ENCODE measurements at regions not wholly inside any gene's neighbourhood (a gene's known extent, or its start where the extent isn't known, plus 50 kb on each side); places are given as distances from the start of the nearest gene placed in this dataset.

DNA sequence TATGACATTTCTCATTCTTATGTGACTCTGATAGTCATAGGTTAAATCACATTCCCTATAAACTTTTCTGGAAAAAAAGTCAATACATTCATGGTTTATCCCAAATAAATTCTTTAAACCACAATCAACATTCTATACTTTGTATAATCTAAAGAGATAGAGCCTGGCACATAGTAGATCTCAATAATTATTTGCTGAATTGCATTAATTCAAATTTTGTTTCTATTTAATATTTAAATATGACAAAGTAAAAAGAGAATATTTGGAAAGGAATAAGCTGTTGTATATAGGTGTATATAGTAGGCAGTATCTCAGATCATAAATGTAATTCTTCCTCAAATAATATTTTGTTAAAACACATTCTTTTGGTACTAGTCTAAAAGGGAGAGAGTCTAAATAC is 102.2 kb upstream of the USP15 start:
- no peak for TF ChIP-seq POLR2A (IDR thresholded peaks at IDR 0.05; ENCODE audit: borderline replicate concordance, extremely low read depth, insufficient read depth, insufficient read length)
- TF ChIP-seq REST (IDR thresholded peaks at IDR 0.05; ENCODE audit: low read depth) = no peak
- no peak for TF ChIP-seq CEBPB (IDR thresholded peaks at IDR 0.05; ENCODE audit: low read depth)
- TF ChIP-seq CTCF (IDR thresholded peaks at IDR 0.05 in 2 of 3, conservative IDR thresholded peaks at IDR 0.05 in 1 of 3; ENCODE audit: borderline replicate concordance in 1 of 3, insufficient read depth in 1 of 3, low read depth in 2 of 3, low read length in 2 of 3) = no peak
- no peak for TF ChIP-seq EZH2phosphoT487 (IDR thresholded peaks at IDR 0.05; ENCODE audit: borderline replicate concordance)
- TF ChIP-seq YY1 (IDR thresholded peaks at IDR 0.05; ENCODE audit: extremely low read depth, insufficient replicate concordance, low read depth, low read length) = no peak
- TF ChIP-seq JUND (IDR thresholded peaks at IDR 0.05) = no peak
